Right hindlimb (tissue), 1 donor: ENCODE measurements at regions not wholly inside any gene's neighbourhood (a gene's known extent, or its start where the extent isn't known, plus 50 kb on each side); places are given as distances from the start of the nearest gene placed in this dataset.
"Not testable (repeated sequence)": the region's sequence is repeated elsewhere in the genome, so short reads cannot be mapped to it uniquely, and the experiment has no call there.

ENCODE experiments used
- DNase-seq: peaks from one replicate; pipeline ENCODE4 v3.0.0-alpha.2; 2018

GRCh38 chr14:28952161-28952560 is 185.6 kb downstream of the FOXG1 start:
- DNase-seq, result no peak

GRCh38 chr14:28952666-28953065 is 186.1 kb downstream of the FOXG1 start:
- DNase-seq, result no peak

- DNase-seq, result no peak
Observed at GRCh38 chr14:28953973-28954372, 187.4 kb downstream of the FOXG1 start.

- DNase-seq, result no peak
Observed at GRCh38 chr14:28966416-28967233, 200.0 kb downstream of the FOXG1 start.

DNA sequence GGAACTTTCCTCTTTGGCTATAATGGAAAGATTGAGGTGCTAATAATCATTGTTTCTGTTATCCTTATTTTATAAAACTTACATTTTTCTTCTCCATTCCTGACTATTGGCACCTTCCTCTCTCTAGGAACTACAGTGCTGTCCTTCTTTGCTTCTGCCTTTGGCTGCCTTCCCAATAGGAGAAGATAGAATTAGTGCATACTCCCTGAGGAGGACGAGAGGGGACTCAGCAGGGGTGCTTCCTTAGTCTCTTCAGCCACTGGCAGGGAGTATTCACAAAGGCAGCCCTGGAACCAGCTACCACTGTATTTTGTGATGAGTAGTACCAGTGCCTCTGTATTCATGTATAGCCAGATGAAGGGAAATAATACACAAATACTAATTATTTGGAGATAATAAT is 208.5 kb downstream of the FOXG1 start:
- no peak for DNase-seq

GRCh38 chr14:28982228-28982627 is 215.6 kb downstream of the FOXG1 start:
- no peak for DNase-seq

- no peak for DNase-seq
Observed at GRCh38 chr14:28983279-28983678, 216.7 kb downstream of the FOXG1 start.

DNA sequence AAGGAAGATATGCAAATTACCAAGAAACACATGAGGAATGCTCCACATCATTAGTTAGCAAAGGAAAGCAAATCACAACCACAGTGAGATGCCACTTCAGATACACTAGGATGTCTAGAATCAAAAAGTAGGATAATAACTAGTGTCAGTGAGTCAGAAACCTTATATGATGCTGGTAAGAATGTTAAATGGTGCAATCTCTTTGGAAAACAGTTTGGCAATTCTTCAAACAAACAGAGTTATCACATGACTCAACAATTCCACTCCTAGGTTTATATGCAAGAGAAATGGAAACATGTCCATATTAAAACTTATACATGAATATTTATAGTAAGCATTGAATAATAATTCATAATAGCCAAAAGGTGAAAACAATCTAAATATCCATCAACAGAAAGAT is 220.9 kb downstream of the FOXG1 start:
- DNase-seq, result no peak

- not testable (repeated sequence) for DNase-seq
Observed at GRCh38 chr14:28997196-28997595, 230.6 kb downstream of the FOXG1 start.

- no peak for DNase-seq
Observed at GRCh38 chr14:28999656-29000055, 233.1 kb downstream of the FOXG1 start.

DNA sequence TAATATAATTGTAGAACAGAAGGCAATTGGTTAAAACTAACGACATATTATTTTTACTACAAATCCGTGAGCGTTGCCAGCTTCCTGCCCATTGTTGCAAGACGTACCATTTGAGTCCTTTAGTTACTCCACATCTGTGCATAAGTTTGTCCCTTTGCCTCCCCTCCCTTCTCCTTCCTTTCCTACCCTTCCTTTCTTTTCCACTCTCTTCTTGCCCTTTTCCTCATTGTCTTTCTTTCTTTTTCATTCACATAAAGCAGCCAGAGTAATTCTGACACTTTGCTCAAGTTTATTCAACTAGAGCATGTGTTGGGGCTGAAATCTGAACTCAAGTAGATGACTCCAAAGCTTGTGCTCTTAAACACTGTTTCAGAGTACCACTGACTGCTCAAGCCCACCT is 239.1 kb downstream of the FOXG1 start:
- DNase-seq, result no peak

GRCh38 chr14:29007990-29008389 is 241.4 kb downstream of the FOXG1 start:
- no peak for DNase-seq

DNA sequence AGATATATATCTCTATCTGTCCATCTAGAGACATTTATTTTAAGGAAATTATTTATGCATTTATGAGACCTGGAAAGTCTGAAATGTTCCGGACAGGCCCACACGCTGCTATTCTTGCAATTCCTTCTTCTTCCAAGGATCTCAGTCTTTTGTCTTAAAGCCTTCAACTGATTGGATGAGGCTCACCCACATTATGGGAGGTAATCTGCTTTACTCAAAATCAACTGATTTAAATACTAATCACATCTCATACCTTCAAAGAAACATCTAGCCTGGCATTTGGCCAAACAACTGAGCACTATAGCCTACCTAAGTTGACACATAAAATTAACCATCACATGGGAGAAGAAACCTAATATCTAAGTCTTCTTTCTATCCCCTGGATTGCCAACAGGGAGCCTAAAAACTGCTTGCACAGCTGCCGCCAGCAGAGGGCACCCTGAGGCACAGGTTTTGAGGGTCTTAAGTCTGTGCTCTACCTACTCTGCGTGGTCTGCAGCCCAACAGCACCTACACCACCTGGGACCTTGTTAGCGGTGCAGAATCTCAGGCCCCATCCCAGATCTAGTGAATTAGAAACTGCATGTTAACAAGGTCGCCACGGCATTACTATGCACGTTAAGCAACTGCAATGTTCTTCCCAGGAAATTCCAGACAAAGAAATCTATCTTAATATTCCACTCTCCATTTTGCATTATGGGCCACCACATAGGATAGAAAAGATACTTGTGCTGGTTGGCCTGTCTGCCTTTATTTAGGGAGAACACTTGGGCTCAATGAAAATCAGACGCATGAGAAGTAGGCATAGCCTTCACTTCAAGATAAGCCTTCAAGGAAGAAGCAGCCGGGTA is 249.7 kb downstream of the FOXG1 start:
- peak; percentile 42 for DNase-seq

- DNase-seq, result not testable (repeated sequence)
Observed at GRCh38 chr14:29023505-29023904, 256.9 kb downstream of the FOXG1 start.

- not testable (repeated sequence) for DNase-seq
Observed at GRCh38 chr14:29027441-29027840, 260.9 kb downstream of the FOXG1 start.

DNA sequence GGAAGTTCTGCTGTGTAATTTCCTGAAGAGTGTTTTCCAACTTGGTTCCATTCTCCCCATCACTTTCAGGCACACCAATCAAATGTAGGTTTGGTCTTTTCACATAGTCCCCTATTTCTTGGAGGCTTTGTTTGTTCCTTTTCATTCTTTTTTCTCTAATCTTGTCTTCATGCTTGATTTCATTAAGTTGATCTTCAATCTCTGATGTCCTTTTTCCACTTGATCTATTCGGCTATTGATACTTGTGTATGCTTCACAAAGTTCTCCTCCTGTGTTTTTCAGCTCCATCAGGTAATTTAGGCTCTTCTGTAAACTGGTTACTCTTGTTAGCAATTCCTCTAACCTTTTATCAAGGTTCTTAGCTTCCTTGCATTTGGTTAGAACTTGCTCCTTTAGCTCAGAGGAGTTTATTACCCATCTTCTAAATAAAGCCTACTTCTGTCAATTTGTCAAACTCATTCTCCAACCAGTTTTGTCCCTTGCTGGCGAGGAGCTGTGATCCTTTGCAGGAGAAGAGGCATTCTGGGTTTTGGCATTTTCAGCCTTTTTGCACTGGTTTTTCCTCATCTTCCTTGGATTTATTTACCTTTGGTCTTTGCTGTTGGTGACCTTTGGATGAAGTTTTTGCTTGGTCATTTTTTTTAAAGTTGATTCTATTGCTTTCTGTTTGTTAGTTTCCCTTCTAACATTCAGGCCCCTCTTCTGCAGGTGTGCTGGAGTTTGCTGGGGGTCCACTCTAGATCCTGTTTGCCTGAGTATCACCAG is 261.5 kb downstream of the FOXG1 start:
- not testable (repeated sequence) for DNase-seq

GRCh38 chr14:29028973-29029582 is 262.5 kb downstream of the FOXG1 start:
- DNase-seq, result no peak

- DNase-seq, result no peak
Observed at GRCh38 chr14:29030121-29030520, 263.5 kb downstream of the FOXG1 start.

- DNase-seq, result no peak
Observed at GRCh38 chr14:29030970-29031369, 264.4 kb downstream of the FOXG1 start.

DNA sequence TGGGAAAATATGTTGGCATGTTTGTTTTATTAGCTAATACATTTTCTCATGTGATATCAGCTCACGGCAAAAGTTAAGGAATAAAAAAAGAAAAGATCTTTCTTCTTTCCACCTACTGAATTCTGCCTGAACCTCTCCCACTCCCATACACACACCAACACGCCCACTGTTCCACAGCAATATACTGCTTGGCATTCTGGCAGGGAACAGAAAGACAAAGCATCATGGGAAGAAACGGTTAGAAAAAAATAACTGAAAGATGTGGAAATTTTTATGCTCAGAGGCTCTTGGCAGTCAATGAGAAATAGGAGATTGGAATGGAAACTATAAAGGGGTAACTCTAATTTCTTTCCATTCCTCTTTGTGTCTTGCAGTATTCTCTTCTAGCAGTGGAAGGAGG is 268.5 kb downstream of the FOXG1 start:
- DNase-seq, result peak; percentile 52

DNA sequence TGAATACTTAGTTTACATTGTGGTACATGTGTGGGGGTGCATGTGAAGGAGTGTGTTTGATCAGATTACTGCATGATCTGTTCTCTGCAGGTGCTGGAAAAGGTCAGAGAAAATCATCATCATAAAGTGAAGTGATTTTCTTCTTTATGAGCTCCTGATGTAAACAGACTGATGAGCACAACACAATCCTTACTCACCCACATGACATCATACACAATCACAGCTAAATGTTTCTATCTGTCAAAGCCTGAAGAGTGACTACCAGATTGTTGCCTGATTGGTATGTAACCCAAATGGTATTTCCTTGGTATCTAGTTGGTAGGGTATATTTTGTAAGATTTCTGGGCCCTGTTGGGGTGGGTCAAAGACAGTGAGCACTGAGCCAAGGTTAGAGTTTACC is 270.8 kb downstream of the FOXG1 start:
- no peak for DNase-seq

DNA sequence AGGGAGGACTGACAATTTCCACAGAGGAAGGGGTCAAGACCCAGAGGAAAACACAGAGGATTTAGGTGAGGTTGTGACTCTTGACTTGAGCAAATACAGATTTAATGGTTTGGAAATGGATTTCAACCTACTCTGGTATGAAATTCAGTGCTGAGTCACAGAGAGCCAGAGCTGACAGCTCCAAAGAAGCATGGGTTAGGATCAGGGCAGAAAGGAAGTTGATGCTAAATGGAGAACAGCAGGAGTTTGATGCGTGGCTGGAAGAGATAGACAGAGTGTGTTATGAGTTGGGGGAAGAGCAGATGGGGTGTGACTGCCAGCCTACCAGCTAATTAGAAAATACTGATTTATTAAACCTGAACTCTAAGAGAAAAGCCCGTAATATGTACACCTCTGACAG is 272.6 kb downstream of the FOXG1 start:
- no peak for DNase-seq

DNA sequence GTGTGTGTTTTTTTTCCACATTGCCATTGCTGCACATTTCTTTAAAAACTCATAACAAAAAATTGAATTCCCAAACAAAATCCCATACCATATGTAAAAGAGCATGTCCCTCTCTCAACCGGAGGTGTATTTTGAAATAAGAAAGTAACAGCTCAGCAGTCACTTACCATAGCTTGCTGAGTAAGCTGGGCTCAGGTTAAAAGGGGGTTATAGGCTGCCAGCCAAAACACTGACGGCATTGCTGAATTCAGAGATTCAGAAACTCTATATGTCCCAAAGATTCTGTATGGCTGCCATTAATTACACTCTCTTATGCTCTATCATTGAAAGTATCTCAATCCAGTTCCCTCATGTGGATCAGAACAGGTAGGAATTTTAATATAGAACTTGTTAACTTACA is 276.0 kb downstream of the FOXG1 start:
- peak; percentile 39 for DNase-seq
